AG09309 (cell line): ENCODE measurements at regions not wholly inside any gene's neighbourhood (a gene's known extent, or its start where the extent isn't known, plus 50 kb on each side); places are given as distances from the start of the nearest gene placed in this dataset.

Source experiments
- DNase-seq: peaks from one replicate; pipeline ENCODE4 v3.0.0-alpha.2; 2010; ENCODE audit warnings: low read depth
- H3K4me3 ChIP-seq: 2 replicates; pipeline ENCODE4 v1.5.1; 2011; ENCODE audit warnings: mild to moderate bottlenecking, low read depth, low read length, moderate library complexity; ENCODE audit not compliant: control insufficient read depth
- CTCF ChIP-seq: IDR thresholded peaks from 2 replicates; pipeline ENCODE4 v1.5.1; 2011; ENCODE audit warnings: mild to moderate bottlenecking, low read depth, low read length, inconsistent platforms; ENCODE audit not compliant: insufficient read depth, control insufficient read depth; ENCODE audit errors: missing control alignments

GRCh38 chr14:76324133-76324532 is 51.8 kb upstream of the ESRRB start:
- H3K4me3 ChIP-seq = no peak overlapping the region
- no peak for DNase-seq
- no peak for TF ChIP-seq CTCF
